Neural progenitor cell (in vitro differentiated cells): ENCODE measurements at regions not wholly inside any gene's neighbourhood (a gene's known extent, or its start where the extent isn't known, plus 50 kb on each side); places are given as distances from the start of the nearest gene placed in this dataset.

Source experiments
- DNase-seq: peaks from one replicate; pipeline ENCODE4 v3.0.0-alpha.2; 2016; ENCODE audit warnings: low spot score
- H2AFZ ChIP-seq: fragments of 200-600 bp; sonication (generic); replicated peaks from 2 replicates; pipeline ENCODE4 v1.6.1; 2016; ENCODE audit warnings: antibody characterized with exemption
- H3F3A ChIP-seq: fragments of 200-600 bp; sonication (generic); 2 replicates; pipeline ENCODE4 v1.6.1; 2016; ENCODE audit warnings: antibody characterized with exemption, low read depth
- H3K27ac ChIP-seq: fragments of 200-600 bp; sonication (generic); 2 replicates; pipeline ENCODE4 v1.5.1; 2016; ENCODE audit warnings: mild to moderate bottlenecking
- H3K27me3 ChIP-seq: fragments of 200-600 bp; sonication (generic); 2 replicates; pipeline ENCODE4 v1.6.1; 2016; ENCODE audit warnings: mild to moderate bottlenecking, moderate library complexity
- H3K36me3 ChIP-seq: fragments of 200-600 bp; sonication (generic); 2 replicates; pipeline ENCODE4 v1.5.1; 2016
- H3K4me1 ChIP-seq: fragments of 200-600 bp; sonication (generic); 2 replicates; pipeline ENCODE4 v1.6.1; 2016; ENCODE audit warnings: mixed run types
- H3K4me2 ChIP-seq: fragments of 200-600 bp; sonication (generic); 2 replicates; pipeline ENCODE4 v1.6.1; 2016
- H3K4me3 ChIP-seq: fragments of 200-600 bp; sonication (generic); 2 replicates; pipeline ENCODE4 v1.5.1; 2016
- H3K79me2 ChIP-seq: fragments of 200-600 bp; sonication (generic); 2 replicates; pipeline ENCODE4 v1.6.1; 2016; ENCODE audit warnings: low read depth
- H3K9ac ChIP-seq: fragments of 200-600 bp; sonication (generic); 2 replicates; pipeline ENCODE4 v1.6.1; 2016
- H3K9me3 ChIP-seq: fragments of 200-600 bp; sonication (generic); 2 replicates; pipeline ENCODE4 v1.5.1; 2016; ENCODE audit warnings: low read depth
- H4K20me1 ChIP-seq: fragments of 200-600 bp; sonication (generic); 2 replicates; pipeline ENCODE4 v1.6.1; 2016; ENCODE audit warnings: low read depth
- H3K27ac Mint-ChIP-seq: 3 replicates; pipeline ENCODE4 v1.8.0; 2021; ENCODE audit warnings: mixed read lengths
- H3K27me3 Mint-ChIP-seq: 2 replicates; pipeline ENCODE4 v1.8.0; 2022; ENCODE audit warnings: low read depth, mild to moderate bottlenecking, inconsistent platforms, moderate library complexity, mixed read lengths; ENCODE audit not compliant: insufficient read depth
- H3K36me3 Mint-ChIP-seq: 3 replicates; pipeline ENCODE4 v1.8.0; 2021; ENCODE audit warnings: mixed read lengths
- H3K4me1 Mint-ChIP-seq: 3 replicates; pipeline ENCODE4 v1.8.0; 2021; ENCODE audit warnings: mixed read lengths
- H3K4me3 Mint-ChIP-seq: 3 replicates; pipeline ENCODE4 v1.8.0; 2021; ENCODE audit warnings: mild to moderate bottlenecking, moderate library complexity, mixed read lengths
- H3K9me3 Mint-ChIP-seq: 3 replicates; pipeline ENCODE4 v1.8.0; 2020; ENCODE audit warnings: mixed read lengths
- CTCF ChIP-seq: fragments of 200-600 bp; sonication (generic); IDR thresholded peaks from 2 replicates; pipeline ENCODE4 v1.5.1; 2017; ENCODE audit warnings: antibody characterized with exemption, mild to moderate bottlenecking
- EZH2 ChIP-seq: fragments of 200-600 bp; sonication (generic); IDR thresholded peaks from 2 replicates; pipeline ENCODE4 v1.6.1; 2017; ENCODE audit warnings: antibody characterized with exemption, mild to moderate bottlenecking, moderate library complexity
- EZH2phosphoT487 ChIP-seq: fragments of 200-600 bp; sonication (generic); IDR thresholded peaks from 2 replicates; pipeline ENCODE4 v1.6.1; 2017; ENCODE audit warnings: antibody characterized with exemption

- Mint-ChIP-seq H3K4me3 (no peak overlapping the region), H3K27me3 (no peaks in the 10 kb centered on the region), H3K9me3 (no peaks in the 10 kb centered on the region), H3K4me1 (peaks cover 32% of the 10 kb centered on the region), H3K27ac (no peak overlapping the region), H3K36me3 (no peaks in the 10 kb centered on the region)
- H3K36me3 ChIP-seq: no peaks in the 10 kb centered on the region
- TF ChIP-seq EZH2 (no peak), EZH2phosphoT487 (no peak), CTCF (no peak)
- H3F3A ChIP-seq: peaks cover 3% of the 10 kb centered on the region
- no peaks in the 10 kb centered on the region for H3K79me2 ChIP-seq
- peaks cover 15% of the 10 kb centered on the region for H3K4me1 ChIP-seq
- no peak overlapping the region for H2AFZ ChIP-seq
- H3K4me3 ChIP-seq: no peak overlapping the region
- DNase-seq: no peak
- H3K27me3 ChIP-seq: no peaks in the 10 kb centered on the region
- no peaks in the 10 kb centered on the region for H4K20me1 ChIP-seq
- H3K27ac ChIP-seq: no peak overlapping the region
- no peak overlapping the region for H3K9ac ChIP-seq
- no peaks in the 10 kb centered on the region for H3K9me3 ChIP-seq
- H3K4me2 ChIP-seq: no peak overlapping the region
Observed at GRCh38 chr5:173758676-173759075, 129.5 kb upstream of the CPEB4 start.

- Mint-ChIP-seq H3K27ac (no peak overlapping the region), H3K9me3 (no peaks in the 10 kb centered on the region), H3K27me3 (no peaks in the 10 kb centered on the region), H3K4me3 (no peak overlapping the region), H3K36me3 (no peaks in the 10 kb centered on the region), H3K4me1 (peaks cover 37% of the 10 kb centered on the region)
- Histone ChIP-seq H4K20me1 (no peaks in the 10 kb centered on the region), H2AFZ (no peak overlapping the region), H3K9ac (no peak overlapping the region), H3K36me3 (no peaks in the 10 kb centered on the region), H3K4me3 (no peak overlapping the region), H3K4me1 (peaks cover 12% of the 10 kb centered on the region), H3K79me2 (no peaks in the 10 kb centered on the region), H3K27ac (no peak overlapping the region), H3F3A (no peaks in the 10 kb centered on the region), H3K27me3 (no peaks in the 10 kb centered on the region), H3K9me3 (no peaks in the 10 kb centered on the region), H3K4me2 (no peak overlapping the region)
- DNase-seq: no peak
- no peak for TF ChIP-seq EZH2phosphoT487
- TF ChIP-seq EZH2: no peak
- TF ChIP-seq CTCF: no peak
Observed at GRCh38 chr5:173759691-173760090, 128.5 kb upstream of the CPEB4 start.

GRCh38 chr5:173760461-173761177, 127.5 kb upstream of the CPEB4 start:
- no peak overlapping the region for H3K4me3 ChIP-seq
- no peak overlapping the region for H3K27ac ChIP-seq
- Mint-ChIP-seq H3K36me3 (no peaks in the 10 kb centered on the region), H3K27ac (no peak overlapping the region), H3K27me3 (no peaks in the 10 kb centered on the region), H3K9me3 (no peaks in the 10 kb centered on the region), H3K4me1 (peaks cover 44% of the 10 kb centered on the region), H3K4me3 (no peak overlapping the region)
- H3F3A ChIP-seq: no peaks in the 10 kb centered on the region
- DNase-seq: no peak
- H3K9ac ChIP-seq: no peak overlapping the region
- H4K20me1 ChIP-seq: no peaks in the 10 kb centered on the region
- no peaks in the 10 kb centered on the region for H3K36me3 ChIP-seq
- H3K79me2 ChIP-seq: no peaks in the 10 kb centered on the region
- no peak overlapping the region for H3K4me2 ChIP-seq
- peaks cover 13% of the 10 kb centered on the region for H3K4me1 ChIP-seq
- H2AFZ ChIP-seq: no peak overlapping the region
- no peaks in the 10 kb centered on the region for H3K9me3 ChIP-seq
- no peak for TF ChIP-seq EZH2
- no peak for TF ChIP-seq CTCF
- no peak for TF ChIP-seq EZH2phosphoT487
- H3K27me3 ChIP-seq: no peaks in the 10 kb centered on the region
